ENCODE measurements at regions not wholly inside any gene's neighbourhood (a gene's known extent, or its start where the extent isn't known, plus 50 kb on each side); places are given as distances from the start of the nearest gene placed in this dataset.

GRCh38 chr20:56781108-56781739 lies 152.1 kb downstream of the TFAP2C start:
- no peak for TF ChIP-seq CEBPB (IDR thresholded peaks at IDR 0.05; ENCODE audit: borderline replicate concordance in 1 of 2, low read depth in 2 of 2, low read length in 2 of 2)
- TF ChIP-seq ATF7 (IDR thresholded peaks at IDR 0.05; ENCODE audit: low read depth) = no peak
- TF ChIP-seq HDGF (IDR thresholded peaks at IDR 0.05) = no peak
